ENCODE measurements at regions not wholly inside any gene's neighbourhood (a gene's known extent, or its start where the extent isn't known, plus 50 kb on each side); places are given as distances from the start of the nearest gene placed in this dataset.

DNA sequence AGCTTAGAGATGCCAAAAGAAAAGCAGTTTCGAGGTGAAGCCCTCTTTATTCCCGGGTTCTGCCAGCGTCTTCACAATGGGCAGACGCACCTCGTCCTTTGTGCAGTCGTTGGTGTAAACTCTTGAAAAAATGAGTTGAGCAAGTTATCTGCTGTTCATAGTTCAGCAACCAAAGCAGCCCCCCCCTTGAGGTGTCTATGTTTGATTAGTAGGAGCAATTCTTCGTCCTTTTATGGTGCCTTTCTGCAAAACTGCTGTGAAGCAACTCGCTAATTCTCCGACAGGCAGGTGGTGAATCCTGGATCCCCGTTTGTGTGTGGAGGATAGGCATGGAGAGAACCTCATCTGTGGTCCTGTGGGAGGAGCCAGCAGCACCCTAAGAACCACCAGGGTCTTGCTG, 234.5 kb downstream of the GLRX3 start:
- Histone ChIP-seq H3K9me3 (no peaks in the 10 kb centered on the region), H3K36me3 (ENCODE audit: control insufficient read depth in 2 of 2, extremely low read depth in 1 of 2, insufficient read depth in 1 of 2, low read length in 1 of 2) (no peaks in the 10 kb centered on the region), H3K27me3 (replicated peaks in 1 of 2; ENCODE audit: control insufficient read depth in 2 of 2, extremely low read depth in 1 of 2, insufficient read depth in 2 of 2, low read length in 1 of 2) (peaks cover 0 to 8% of the 10 kb centered on the region in 2 experiments), H3K4me3 (ENCODE audit: control insufficient read depth in 1 of 2, extremely low read depth in 1 of 2, low read length in 1 of 2) (no peak overlapping the region), H3K27ac (ENCODE audit: low read length) (no peak overlapping the region), H3K4me1 (ENCODE audit: control insufficient read depth in 1 of 2, extremely low read depth in 1 of 2, insufficient read depth in 2 of 2, low read length in 2 of 2) (no peaks in the 10 kb centered on the region)
- Mint-ChIP-seq H3K27me3 (peaks cover 0 to 6% of the 10 kb centered on the region in 2 donors), H3K4me1 (no peaks in the 10 kb centered on the region), H3K36me3 (no peaks in the 10 kb centered on the region), H3K9me3 (no peaks in the 10 kb centered on the region), H3K27ac (no peak overlapping the region), H3K4me3 (no peak overlapping the region)
- CTCF ChIA-PET, result no interaction called here
- WGBS (ENCODE audit: insufficient coverage), result 75% methylated on average over 7 of the region's 10 CpGs
- DNase-seq (no peak), ATAC-seq (replicated peaks in 1 of 4) (no peak)
- POLR2A ChIA-PET, result no interaction called here

DNA sequence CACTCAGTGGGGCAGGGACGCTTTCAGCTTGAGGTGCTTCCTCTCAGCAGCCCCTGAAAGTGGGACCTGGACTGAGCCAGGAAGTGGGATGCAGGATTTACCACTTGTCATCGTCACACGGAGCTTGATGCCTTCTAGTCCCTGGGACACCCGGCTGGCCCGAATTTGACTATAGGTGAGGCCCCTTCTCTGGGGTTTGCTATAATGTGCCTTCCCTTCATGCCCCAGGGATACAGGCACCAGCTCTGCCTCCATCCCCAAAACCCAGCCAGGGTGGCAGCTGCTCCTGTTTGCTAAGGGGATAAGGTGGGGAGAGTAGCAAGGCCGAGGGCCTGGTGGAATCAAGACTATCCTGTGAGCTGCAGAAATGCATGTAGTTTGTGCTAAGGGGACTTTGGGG, 235.0 kb downstream of the GLRX3 start:
- Mint-ChIP-seq H3K36me3 (no peaks in the 10 kb centered on the region), H3K27ac (no peak overlapping the region)

DNA sequence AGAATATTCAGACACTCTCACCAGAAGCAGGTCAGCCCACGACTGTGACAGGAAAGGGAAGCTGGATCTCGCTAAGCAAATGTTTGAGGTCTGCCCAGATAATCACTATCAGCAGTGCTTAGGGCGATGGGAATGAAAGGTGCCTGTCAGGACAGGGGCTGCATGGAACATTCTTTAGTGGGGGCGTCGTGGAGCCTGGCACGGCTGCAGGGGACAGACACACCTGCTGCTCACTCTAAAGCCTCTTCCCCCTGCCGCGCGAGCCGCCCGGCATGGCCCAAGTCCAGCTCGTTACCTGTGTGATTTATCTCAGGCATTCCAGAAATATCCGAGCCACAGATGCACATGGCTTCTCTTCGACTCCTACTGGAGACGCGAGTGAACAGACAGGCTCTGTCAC, 235.5 kb downstream of the GLRX3 start:
- WGBS (ENCODE audit: insufficient coverage), result 88% methylated on average over 13 of the region's 16 CpGs
- ATAC-seq (replicated peaks in 1 of 4) (no peak), DNase-seq (no peak)
- Histone ChIP-seq H3K4me1 (ENCODE audit: control insufficient read depth in 1 of 2, extremely low read depth in 1 of 2, insufficient read depth in 2 of 2, low read length in 2 of 2) (no peaks in the 10 kb centered on the region), H3K36me3 (ENCODE audit: control insufficient read depth in 2 of 2, extremely low read depth in 1 of 2, insufficient read depth in 1 of 2, low read length in 1 of 2) (no peaks in the 10 kb centered on the region), H3K4me3 (ENCODE audit: control insufficient read depth in 1 of 2, extremely low read depth in 1 of 2, low read length in 1 of 2) (no peak overlapping the region), H3K27me3 (replicated peaks in 1 of 2; ENCODE audit: control insufficient read depth in 2 of 2, extremely low read depth in 1 of 2, insufficient read depth in 2 of 2, low read length in 1 of 2) (peaks cover 0 to 8% of the 10 kb centered on the region in 2 experiments), H3K27ac (ENCODE audit: low read length) (no peak overlapping the region), H3K9me3 (no peaks in the 10 kb centered on the region)
- ChIA-PET CTCF (no interaction called here), POLR2A (no interaction called here)
- Mint-ChIP-seq H3K4me3 (no peak overlapping the region), H3K9me3 (no peaks in the 10 kb centered on the region), H3K27ac (no peak overlapping the region), H3K4me1 (no peaks in the 10 kb centered on the region), H3K36me3 (no peaks in the 10 kb centered on the region), H3K27me3 (peaks cover 0 to 6% of the 10 kb centered on the region in 2 donors)

More for the DNA sequence above, 235.0 kb downstream of the GLRX3 start:
- Histone ChIP-seq H3K4me1 (ENCODE audit: control insufficient read depth in 1 of 2, extremely low read depth in 1 of 2, insufficient read depth in 2 of 2, low read length in 2 of 2) (no peaks in the 10 kb centered on the region), H3K4me3 (ENCODE audit: control insufficient read depth in 1 of 2, extremely low read depth in 1 of 2, low read length in 1 of 2) (no peak overlapping the region), H3K9me3 (no peaks in the 10 kb centered on the region), H3K36me3 (ENCODE audit: control insufficient read depth in 2 of 2, extremely low read depth in 1 of 2, insufficient read depth in 1 of 2, low read length in 1 of 2) (no peaks in the 10 kb centered on the region), H3K27ac (ENCODE audit: low read length) (no peak overlapping the region), H3K27me3 (replicated peaks in 1 of 2; ENCODE audit: control insufficient read depth in 2 of 2, extremely low read depth in 1 of 2, insufficient read depth in 2 of 2, low read length in 1 of 2) (peaks cover 0 to 8% of the 10 kb centered on the region in 2 experiments)
- no peak overlapping the region for H3K4me3 Mint-ChIP-seq
- 65% methylated on average over 5 of the region's 6 CpGs for WGBS (ENCODE audit: insufficient coverage)
- H3K27me3 Mint-ChIP-seq, result peaks cover 0 to 6% of the 10 kb centered on the region in 2 donors
- ChIA-PET CTCF (no interaction called here), POLR2A (no interaction called here)
- no peak for ATAC-seq (replicated peaks in 1 of 4)
- no peaks in the 10 kb centered on the region for H3K9me3 Mint-ChIP-seq
- DNase-seq, result no peak
- H3K4me1 Mint-ChIP-seq, result no peaks in the 10 kb centered on the region

DNA sequence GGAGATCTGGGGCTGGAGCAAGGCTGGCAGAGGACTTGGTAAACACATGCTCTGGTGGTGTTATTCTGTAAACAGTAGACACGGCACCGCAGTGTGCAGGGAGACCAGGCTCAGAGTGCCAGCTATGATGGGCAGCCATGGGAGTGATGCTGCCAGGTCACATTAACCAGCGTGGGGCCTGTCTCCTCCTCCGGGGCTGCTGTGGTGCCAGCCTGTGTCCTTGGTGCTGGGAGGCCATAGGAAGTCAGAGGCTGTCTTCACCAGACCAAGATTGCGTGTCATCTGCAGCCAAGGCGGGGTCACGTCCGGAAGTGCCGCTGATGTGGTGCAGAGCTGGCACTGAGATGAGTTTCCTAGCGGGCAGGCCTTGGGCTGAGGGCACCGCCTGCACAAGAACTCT, 236.0 kb downstream of the GLRX3 start:
- no peaks in the 10 kb centered on the region for H3K36me3 ChIP-seq (ENCODE audit: control insufficient read depth in 2 of 2, extremely low read depth in 1 of 2, insufficient read depth in 1 of 2, low read length in 1 of 2)
- Mint-ChIP-seq H3K9me3 (no peaks in the 10 kb centered on the region), H3K27me3 (peaks cover 0 to 6% of the 10 kb centered on the region in 2 donors), H3K4me1 (no peaks in the 10 kb centered on the region), H3K4me3 (no peak overlapping the region), H3K27ac (no peak overlapping the region), H3K36me3 (no peaks in the 10 kb centered on the region)
- CTCF ChIA-PET, result no interaction called here
- H3K4me3 ChIP-seq (ENCODE audit: control insufficient read depth in 1 of 2, extremely low read depth in 1 of 2, low read length in 1 of 2), result no peak overlapping the region
- no peaks in the 10 kb centered on the region for H3K9me3 ChIP-seq
- ATAC-seq (replicated peaks in 1 of 4) (no peak), DNase-seq (no peak)
- no peaks in the 10 kb centered on the region for H3K4me1 ChIP-seq (ENCODE audit: control insufficient read depth in 1 of 2, extremely low read depth in 1 of 2, insufficient read depth in 2 of 2, low read length in 2 of 2)
- POLR2A ChIA-PET, result no interaction called here
- peaks cover 0 to 8% of the 10 kb centered on the region in 2 experiments for H3K27me3 ChIP-seq (replicated peaks in 1 of 2; ENCODE audit: control insufficient read depth in 2 of 2, extremely low read depth in 1 of 2, insufficient read depth in 2 of 2, low read length in 1 of 2)
- H3K27ac ChIP-seq (ENCODE audit: low read length), result no peak overlapping the region
- WGBS (ENCODE audit: insufficient coverage), result 88% methylated on average over 11 of the region's 11 CpGs

DNA sequence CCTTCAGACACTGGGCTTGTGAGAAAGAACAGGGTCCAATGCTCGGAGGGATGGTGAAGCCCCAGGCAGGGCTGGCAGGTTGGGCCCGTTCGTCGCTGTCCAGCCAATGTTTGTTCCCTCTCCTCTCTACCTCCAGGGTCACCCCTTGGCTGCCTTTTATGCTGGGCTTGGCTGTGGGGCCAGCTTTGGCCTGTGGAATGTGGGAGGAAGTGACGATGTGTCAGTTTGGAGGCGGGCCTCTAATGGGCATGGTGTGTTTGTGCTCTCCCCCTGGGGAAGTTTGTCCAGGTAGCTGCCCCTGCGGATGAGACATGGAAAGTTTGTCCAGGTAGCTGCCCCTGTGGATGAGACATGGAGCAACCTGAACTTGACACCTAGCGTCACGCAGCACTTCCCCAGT, 236.7 kb downstream of the GLRX3 start:
- no peaks in the 10 kb centered on the region for H3K4me1 ChIP-seq (ENCODE audit: control insufficient read depth in 1 of 2, extremely low read depth in 1 of 2, insufficient read depth in 2 of 2, low read length in 2 of 2)
- Mint-ChIP-seq H3K4me1 (no peaks in the 10 kb centered on the region), H3K4me3 (no peak overlapping the region), H3K27ac (no peak overlapping the region), H3K36me3 (no peaks in the 10 kb centered on the region), H3K27me3 (peaks cover 0 to 6% of the 10 kb centered on the region in 2 donors), H3K9me3 (no peaks in the 10 kb centered on the region)
- no peaks in the 10 kb centered on the region for H3K36me3 ChIP-seq (ENCODE audit: control insufficient read depth in 2 of 2, extremely low read depth in 1 of 2, insufficient read depth in 1 of 2, low read length in 1 of 2)
- ATAC-seq (replicated peaks in 1 of 4) (no peak), DNase-seq (no peak)
- 74% methylated on average over 6 of the region's 9 CpGs for WGBS (ENCODE audit: insufficient coverage)
- peaks cover 0 to 8% of the 10 kb centered on the region in 2 experiments for H3K27me3 ChIP-seq (replicated peaks in 1 of 2; ENCODE audit: control insufficient read depth in 2 of 2, extremely low read depth in 1 of 2, insufficient read depth in 2 of 2, low read length in 1 of 2)
- CTCF ChIA-PET, result no interaction called here
- H3K27ac ChIP-seq (ENCODE audit: low read length), result no peak overlapping the region
- no peak overlapping the region for H3K4me3 ChIP-seq (ENCODE audit: control insufficient read depth in 1 of 2, extremely low read depth in 1 of 2, low read length in 1 of 2)
- no peaks in the 10 kb centered on the region for H3K9me3 ChIP-seq
- POLR2A ChIA-PET, result no interaction called here

DNA sequence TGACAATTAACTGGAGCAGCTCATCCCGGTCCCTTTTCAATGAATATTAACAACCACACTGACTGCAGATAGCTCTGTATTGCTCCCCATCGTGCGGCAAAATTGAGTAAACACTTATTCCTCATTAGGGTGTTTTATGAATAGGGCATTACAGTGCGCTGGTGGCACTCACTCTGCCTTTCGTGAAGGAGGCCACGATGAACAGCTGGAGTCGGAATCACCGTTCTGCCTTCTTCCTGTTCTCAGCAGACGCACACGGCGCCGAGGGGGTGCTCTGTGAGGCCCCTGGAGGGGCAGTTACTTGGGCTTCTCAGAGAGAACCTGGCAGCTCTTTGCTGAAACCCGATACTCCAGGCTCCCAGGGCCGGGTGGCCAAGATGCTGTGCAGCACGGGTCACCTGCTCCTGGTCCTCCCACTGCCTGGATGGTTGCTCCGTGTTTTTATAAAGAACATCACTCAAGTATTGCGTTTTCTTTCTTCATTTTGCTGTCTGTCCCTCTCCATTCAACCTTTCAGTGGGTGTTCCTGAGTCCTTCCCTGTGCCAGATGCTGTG, 241.9 kb downstream of the GLRX3 start:
- Histone ChIP-seq H3K4me3 (ENCODE audit: control insufficient read depth in 1 of 2, extremely low read depth in 1 of 2, low read length in 1 of 2) (no peak overlapping the region), H3K9me3 (no peaks in the 10 kb centered on the region), H3K4me1 (ENCODE audit: control insufficient read depth in 1 of 2, extremely low read depth in 1 of 2, insufficient read depth in 2 of 2, low read length in 2 of 2) (no peaks in the 10 kb centered on the region), H3K36me3 (ENCODE audit: control insufficient read depth in 2 of 2, extremely low read depth in 1 of 2, insufficient read depth in 1 of 2, low read length in 1 of 2) (no peaks in the 10 kb centered on the region), H3K27me3 (replicated peaks in 1 of 2; ENCODE audit: control insufficient read depth in 2 of 2, extremely low read depth in 1 of 2, insufficient read depth in 2 of 2, low read length in 1 of 2) (peaks cover 0 to 15% of the 10 kb centered on the region in 2 experiments), H3K27ac (ENCODE audit: low read length) (no peak overlapping the region)
- 77% methylated on average over 13 of the region's 17 CpGs for WGBS (ENCODE audit: insufficient coverage)
- CTCF ChIA-PET, result no interaction called here
- no peak for ATAC-seq (replicated peaks in 1 of 4)
- H3K27me3 Mint-ChIP-seq, result peaks cover 3 to 4% of the 10 kb centered on the region in 2 donors
- no peak overlapping the region for H3K4me3 Mint-ChIP-seq
- DNase-seq, result no peak
- POLR2A ChIA-PET, result no interaction called here
- H3K4me1 Mint-ChIP-seq, result no peaks in the 10 kb centered on the region
- no peaks in the 10 kb centered on the region for H3K36me3 Mint-ChIP-seq
- H3K9me3 Mint-ChIP-seq, result peaks cover 0 to under 1% (median under 1%) of the 10 kb centered on the region in 3 donors
- H3K27ac Mint-ChIP-seq, result no peak overlapping the region

All from T-cell (primary cell).